ENCODE measurements at regions not wholly inside any gene's neighbourhood (a gene's known extent, or its start where the extent isn't known, plus 50 kb on each side); places are given as distances from the start of the nearest gene placed in this dataset.
"Not testable (repeated sequence)": the region's sequence is repeated elsewhere in the genome, so short reads cannot be mapped to it uniquely, and the experiment has no call there.

DNA sequence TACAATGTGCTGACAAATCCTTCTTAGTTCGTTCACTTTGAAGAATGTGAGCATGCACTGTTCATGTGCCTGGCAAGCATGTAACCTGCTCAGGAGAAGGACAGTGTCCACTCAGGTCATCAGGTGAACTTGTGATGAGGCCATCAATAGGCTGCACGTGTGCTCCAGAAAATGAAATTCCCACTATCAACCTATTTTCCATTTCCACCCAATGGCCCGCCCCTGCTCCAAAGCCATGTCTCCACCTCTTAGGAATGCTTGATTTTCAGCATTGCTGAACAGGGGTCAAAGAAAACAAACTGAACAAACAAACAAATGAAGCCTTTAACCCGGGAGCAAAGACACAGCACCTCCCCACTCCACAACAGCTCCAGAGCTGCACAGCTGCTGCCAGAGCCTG, 563.2 kb downstream of the TUBA3C start:
- not testable (repeated sequence) for DNase-seq

DNA sequence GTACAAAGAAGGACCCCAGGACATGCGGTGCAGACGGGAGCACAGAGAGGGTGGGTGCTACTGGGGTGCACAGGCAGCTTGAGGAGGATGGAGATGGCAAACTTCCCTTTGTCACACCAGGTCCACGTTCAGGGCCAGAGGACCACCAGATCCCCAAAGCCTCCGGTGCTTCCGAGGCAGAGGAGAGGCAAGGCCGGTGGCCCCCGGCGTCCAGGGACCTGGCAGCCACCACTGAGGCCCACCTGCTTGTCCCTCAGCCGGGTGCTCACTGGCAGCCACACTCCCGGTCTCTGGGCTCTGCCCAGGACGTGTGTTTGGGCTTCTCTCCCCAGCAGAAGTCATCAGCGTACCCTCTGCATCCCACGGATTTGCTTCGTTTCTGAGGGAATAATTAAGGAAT, 571.1 kb downstream of the TUBA3C start:
- not testable (repeated sequence) for DNase-seq

DNA sequence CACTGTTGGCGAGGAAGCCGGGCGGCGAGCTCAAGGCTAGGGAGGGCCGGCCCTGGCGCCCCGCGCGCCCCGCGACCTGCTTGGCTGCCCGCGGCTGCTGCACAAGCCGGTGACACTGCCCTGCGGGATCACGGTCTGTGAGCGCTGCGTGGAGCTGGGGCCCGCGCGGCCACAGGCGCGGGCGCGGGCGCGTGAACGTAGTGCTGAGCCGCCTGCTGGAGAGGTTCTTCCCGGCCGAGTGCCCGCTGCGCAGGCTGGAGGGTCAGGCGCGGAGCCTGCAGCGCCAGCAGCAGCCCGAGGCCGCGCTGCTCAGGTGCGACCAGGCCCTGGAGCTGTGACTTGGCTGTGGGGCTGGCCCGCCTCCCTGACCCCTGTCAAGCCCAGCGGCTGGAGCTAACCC, 572.3 kb downstream of the TUBA3C start:
- not testable (repeated sequence) for DNase-seq

DNA sequence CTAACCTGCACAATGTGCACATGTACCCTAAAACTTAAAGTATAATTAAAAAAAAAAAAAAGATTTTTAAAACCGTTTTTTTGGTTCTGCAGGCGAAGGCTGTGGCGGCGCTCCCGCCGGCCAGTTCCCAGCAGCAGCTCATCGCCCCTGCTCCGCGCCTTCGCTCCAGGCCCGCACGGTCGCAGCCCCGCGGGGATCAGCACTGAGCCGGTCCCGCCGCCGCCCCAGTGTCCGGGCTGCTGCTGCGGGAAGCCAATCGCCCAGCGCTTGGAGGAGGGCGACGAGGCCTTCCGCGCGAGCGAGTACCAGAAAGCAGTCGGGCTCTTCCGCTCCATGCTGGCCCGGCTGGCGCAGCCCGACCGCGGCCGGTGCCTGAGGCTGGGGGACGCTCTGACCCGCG, 572.8 kb downstream of the TUBA3C start:
- DNase-seq, result not testable (repeated sequence)

DNA sequence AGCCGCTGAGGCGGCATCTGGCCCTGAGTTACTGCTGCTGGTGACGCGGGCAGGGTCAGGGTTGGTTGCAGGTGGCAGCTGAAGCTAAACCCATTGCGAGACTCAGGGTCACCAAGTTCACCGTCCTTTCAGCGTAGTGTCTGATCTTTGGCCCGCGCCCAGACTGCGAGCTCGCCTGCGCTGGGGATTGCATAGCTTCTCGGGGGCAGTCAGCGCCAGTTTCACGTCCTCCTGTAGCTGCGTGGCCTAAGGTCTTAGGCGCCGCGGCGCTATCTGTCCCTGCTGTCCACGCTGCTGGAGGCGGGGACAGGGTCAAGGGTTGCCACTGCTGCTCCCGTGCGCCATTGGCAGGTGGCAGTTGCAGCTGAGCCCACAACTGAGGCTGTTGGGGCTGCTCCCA, 581.3 kb downstream of the TUBA3C start:
- not testable (repeated sequence) for DNase-seq

DNA sequence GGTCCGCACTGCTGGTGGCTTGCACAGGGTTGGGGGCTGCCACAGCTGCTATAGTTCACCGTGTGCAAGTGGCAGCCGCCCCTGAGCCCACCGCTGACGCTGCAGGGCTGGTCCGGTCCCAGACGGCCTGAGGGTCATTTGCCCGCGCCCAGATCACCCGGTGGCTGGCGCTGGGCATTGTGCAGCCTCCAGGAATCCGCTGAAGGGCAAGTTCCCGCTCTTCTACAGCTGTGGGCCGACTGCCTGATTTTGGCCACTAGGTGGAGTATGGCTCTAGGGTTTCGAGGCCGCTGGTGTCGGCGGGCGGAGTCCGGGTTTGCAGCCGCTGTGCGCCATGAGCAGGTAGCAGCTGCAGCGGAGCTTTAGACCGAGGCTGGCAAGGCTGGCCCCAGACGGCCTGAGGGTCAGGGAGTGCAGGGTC, 581.8 kb downstream of the TUBA3C start:
- not testable (repeated sequence) for DNase-seq

DNA sequence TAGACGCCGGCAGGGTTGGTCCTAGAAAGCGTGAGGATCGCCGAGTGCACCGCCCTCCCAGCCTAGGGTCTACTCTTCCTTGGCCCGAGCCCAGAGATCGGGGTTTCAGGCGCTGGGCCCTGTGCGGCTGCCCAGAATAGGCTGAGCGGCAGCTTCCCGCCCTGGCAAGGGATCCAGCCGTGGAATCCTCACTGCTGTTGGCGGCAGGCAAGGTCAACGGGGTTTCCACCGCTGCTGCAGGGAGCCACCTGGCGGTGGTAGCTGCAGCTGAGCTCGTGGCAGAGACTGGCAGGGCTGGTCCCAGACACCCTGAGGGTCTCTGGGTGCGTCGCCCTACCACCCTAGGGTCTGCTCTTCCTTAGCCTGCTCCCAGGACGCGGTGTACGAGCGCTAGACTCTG, 583.1 kb downstream of the TUBA3C start:
- DNase-seq, result not testable (repeated sequence)

DNA sequence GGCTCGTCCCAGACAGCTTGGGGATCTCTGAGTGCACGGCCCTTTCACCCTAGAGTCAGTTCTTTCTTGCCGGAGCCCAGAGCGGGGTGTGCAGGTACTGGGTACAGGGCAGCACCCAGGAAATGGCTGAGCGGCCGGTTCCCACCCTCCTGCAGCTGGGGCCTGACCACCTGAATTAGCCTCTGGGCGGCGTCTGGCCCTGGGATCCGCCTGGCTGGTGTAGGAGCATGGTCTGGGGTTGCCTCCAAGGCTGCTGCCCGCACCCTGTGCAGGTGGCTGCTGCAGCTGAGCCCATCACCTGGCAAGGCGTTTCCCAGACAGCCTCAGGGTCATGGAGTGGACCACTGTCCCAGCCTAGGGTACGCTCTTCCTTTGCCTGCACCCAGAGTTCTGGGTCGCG, 583.7 kb downstream of the TUBA3C start:
- not testable (repeated sequence) for DNase-seq

DNA sequence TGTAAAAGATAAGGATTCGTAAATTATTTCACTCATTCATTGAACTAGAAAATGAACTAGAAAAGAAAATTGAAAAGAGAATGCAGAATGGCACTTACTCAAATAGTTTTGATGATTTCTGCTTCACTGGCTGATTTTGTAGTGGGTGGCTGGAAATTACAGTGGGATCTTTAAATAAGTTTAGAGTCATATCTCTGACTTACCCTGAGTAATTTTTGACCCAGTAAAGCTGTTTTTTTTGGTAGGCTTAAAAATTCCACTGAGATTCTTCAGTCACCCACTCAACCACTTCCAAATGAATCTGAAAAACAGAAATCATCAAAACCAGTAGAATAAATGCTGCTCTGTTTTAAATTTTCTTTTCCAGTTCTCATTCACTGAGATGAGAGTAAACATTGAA, 604.5 kb downstream of the TUBA3C start:
- not testable (repeated sequence) for DNase-seq

DNA sequence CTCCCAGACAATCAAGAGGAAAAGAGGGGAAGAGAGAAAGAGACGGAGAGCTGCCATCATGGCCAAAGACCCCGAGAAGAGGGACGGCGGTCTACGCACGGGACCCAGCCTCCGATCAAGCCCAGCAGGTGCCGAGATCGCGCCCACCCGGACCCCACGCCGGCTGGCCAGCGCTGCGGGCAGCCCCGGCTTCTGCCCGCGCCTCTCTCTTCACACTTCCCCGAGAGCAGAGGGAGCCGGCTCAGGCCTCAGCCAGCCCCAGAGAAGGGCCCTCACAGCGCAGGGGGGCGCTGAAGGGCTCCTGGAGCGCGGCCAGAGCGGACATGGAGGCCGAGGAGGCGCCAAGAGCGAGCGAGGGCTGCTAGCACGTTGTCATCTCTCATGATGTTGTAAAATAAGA, 613.7 kb downstream of the TUBA3C start:
- DNase-seq, result not testable (repeated sequence)
